Vagina (tissue), 2 donors: ENCODE measurements at regions not wholly inside any gene's neighbourhood (a gene's known extent, or its start where the extent isn't known, plus 50 kb on each side); places are given as distances from the start of the nearest gene placed in this dataset.

Experiments used
- CTCF ChIP-seq, 3 experiments: fragments of 450-650 bp in 2 of 3; fragments of 200-600 bp in 1 of 3; sonication (generic) in 1 of 3; IDR thresholded peaks; one replicate each; pipeline ENCODE4 v1.5.1; 2017 to 2019; ENCODE audit warnings: antibody characterized with exemption in 3 of 3, mild to moderate bottlenecking in 2 of 3, moderate library complexity in 2 of 3
- POLR2A ChIP-seq, 2 donors: fragments of 450-650 bp; IDR thresholded peaks; one replicate each; pipeline ENCODE4 v1.6.1; 2017; ENCODE audit warnings: antibody characterized with exemption in 2 of 2, mild to moderate bottlenecking in 2 of 2, moderate library complexity in 2 of 2

- no peak for TF ChIP-seq CTCF (IDR thresholded peaks at IDR 0.05)
- TF ChIP-seq POLR2A (IDR thresholded peaks at IDR 0.05), result no peak
Measured at GRCh38 chr1:4221107-4221506, 321.0 kb upstream of the C1orf174 start.
